ENCODE measurements at regions not wholly inside any gene's neighbourhood (a gene's known extent, or its start where the extent isn't known, plus 50 kb on each side); places are given as distances from the start of the nearest gene placed in this dataset.

GRCh38 chr1:80847904-80848303 lies 952.8 kb upstream of the ADGRL2 start:
- intact Hi-C loops (cut with DNase I): no loop called here
- DNase-seq (ENCODE audit: low spot score): no peak

DNA sequence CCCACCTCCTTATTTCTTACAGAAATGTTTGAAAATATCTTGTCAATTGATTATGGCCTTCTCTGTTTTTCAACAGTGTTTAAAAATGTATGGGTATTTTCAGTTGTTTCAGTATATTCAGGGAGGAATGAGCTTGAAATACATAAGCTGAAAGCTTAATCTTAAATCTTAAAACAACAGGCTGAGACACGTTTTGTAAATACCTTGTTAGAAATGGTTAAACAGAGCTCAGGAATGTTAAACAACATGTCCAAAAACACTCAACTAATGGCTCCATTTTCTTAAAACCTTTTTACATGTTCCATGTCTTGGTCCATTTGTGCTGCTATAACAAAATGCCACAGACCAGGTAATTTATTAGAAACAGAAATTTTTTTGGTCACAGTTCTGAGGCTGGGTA lies 953.8 kb upstream of the ADGRL2 start:
- intact Hi-C loops (cut with DNase I): no loop called here

GRCh38 chr1:80842796-80843195 lies 957.9 kb upstream of the ADGRL2 start:
- DNase-seq (ENCODE audit: low spot score): no peak
- intact Hi-C loops (cut with DNase I): no loop called here

More for the DNA sequence above, 953.8 kb upstream of the ADGRL2 start:
- DNase-seq (ENCODE audit: low spot score): no peak

DNA sequence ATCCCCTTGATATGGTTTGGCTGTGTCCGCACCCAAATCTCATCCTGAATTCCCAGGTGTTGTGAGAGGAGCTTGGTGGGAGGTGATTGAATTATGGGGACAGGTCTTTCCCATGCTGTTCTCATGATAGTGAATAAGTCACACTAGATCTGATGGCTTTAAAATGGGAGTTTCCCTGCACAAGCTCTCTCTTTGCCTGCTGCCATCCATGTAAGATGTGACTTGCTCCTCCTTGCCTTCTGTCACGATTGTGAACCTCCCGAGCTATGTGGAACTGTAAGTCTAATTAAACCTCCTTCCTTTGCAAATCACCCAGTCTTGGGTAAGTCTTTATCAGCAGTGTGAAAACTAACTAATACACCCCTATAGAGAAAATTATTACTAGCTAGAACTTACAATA lies 959.5 kb upstream of the ADGRL2 start:
- intact Hi-C loops (cut with DNase I): no loop called here
- no peak for DNase-seq (ENCODE audit: low spot score)

GRCh38 chr1:80837066-80837465 lies 963.7 kb upstream of the ADGRL2 start:
- no peak for DNase-seq (ENCODE audit: low spot score)

DNA sequence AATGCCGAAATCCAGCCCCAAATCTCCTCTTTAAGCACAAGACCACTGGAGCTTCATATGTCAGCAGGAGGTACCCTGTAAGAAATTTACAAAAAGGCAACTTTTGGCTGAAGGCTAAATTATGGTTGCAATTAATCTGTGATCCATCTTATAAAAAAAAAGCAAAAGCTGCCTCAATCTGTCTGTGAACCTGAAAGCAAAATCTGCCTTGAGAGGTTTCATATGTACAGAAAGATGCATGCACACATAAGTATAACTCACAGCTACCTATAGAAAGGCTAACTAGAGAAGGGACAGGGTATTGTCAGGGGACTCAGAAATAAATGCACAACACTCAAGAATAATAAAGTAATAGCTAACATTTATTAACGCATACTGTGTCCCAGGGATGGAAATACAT lies 964.2 kb upstream of the ADGRL2 start:
- intact Hi-C loops (cut with DNase I): no loop called here
- DNase-seq (ENCODE audit: low spot score): no peak

More at GRCh38 chr1:80837066-80837465, 963.7 kb upstream of the ADGRL2 start:
- intact Hi-C loops (cut with DNase I): no loop called here

DNA sequence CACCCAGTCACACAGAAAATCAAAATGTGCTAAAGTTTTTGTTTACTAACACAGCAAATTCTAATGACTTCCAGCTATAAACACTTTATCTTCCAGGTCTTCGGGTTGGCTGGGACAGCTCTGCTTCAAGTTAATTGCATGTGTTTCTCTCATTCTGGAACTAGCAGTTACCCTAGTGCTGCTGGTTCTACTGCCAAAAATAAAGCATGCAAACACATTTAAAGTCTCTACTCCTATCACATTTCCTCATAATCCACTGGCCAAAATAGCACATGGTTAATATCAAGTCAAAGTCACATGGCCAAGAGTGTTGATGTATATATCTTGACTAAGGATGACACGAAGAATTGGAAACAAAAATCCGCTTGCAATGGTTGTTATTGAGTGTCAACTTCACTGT lies 973.1 kb upstream of the ADGRL2 start:
- intact Hi-C loops (cut with DNase I): no loop called here
- no peak for DNase-seq (ENCODE audit: low spot score)

GRCh38 chr1:80825067-80825466 lies 975.7 kb upstream of the ADGRL2 start:
- intact Hi-C loops (cut with DNase I): no loop called here
- DNase-seq (ENCODE audit: low spot score): no peak

GRCh38 chr1:80818211-80818610 lies 982.5 kb upstream of the ADGRL2 start:
- intact Hi-C loops (cut with DNase I): no loop called here
- no peak for DNase-seq (ENCODE audit: low spot score)

DNA sequence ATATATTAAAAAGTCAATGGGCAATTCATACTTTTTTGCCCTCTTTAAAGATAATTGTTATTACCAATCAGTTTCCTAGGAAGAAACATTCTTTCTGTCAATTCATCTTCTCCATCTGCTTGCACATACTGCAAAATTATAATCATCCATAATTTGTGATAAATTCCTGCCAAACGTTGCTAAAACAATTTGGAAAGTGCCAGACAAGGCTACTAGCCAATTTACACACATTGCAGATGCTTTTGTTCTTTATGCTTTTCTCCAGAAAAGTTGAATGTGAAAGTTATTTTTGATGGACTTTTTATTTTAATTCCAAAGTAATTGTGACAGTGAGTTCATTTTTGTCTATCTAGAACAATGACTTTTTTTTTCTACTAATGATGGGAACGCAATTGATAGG lies 992.8 kb upstream of the ADGRL2 start:
- intact Hi-C loops (cut with DNase I): no loop called here
- no peak for DNase-seq (ENCODE audit: low spot score)

- intact Hi-C loops (cut with DNase I): no loop called here
These were observed 994.3 kb upstream of the ADGRL2 start for GRCh38 chr1:80806431-80806830.

DNA sequence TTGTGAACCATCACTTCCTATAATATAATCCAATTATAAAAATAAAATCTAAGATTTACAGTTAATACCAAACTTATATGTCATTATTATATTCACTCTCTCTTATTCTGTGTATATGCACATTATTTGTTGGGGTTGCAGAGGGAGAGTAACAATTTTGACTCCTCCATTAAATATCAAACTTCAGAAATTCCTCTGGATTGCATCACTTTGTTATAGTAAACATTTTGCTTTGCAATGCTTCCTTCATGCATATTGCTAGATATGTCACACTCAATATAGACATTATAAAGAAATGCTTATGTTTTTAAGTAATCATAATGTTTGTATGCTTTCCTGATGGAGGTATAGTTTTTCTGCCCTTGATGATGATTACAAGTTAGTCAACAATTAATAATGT lies 999.0 kb upstream of the ADGRL2 start:
- no peak for DNase-seq (ENCODE audit: low spot score)
- intact Hi-C loops (cut with DNase I): no loop called here

More at GRCh38 chr1:80806431-80806830, 994.3 kb upstream of the ADGRL2 start:
- no peak for DNase-seq (ENCODE audit: low spot score)

DNA sequence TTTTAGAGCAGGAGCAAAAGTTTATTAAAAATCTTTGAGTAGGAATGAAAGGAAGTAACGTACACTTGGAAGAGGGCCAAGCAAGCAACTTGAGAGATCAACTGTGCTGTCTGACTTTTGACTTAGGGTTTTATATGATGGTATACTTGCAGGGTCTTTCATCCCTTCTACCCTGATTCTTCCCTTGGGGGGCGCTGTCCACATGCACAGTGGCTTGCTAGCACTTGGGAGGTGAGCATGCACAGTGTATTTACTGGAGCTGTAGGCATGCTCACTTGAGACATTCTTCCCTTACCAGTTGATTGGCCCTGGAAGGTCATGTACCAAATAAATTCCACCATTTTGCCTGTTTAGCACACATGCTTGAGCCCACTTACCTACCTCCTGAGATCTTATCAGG lies 1001.3 kb upstream of the ADGRL2 start:
- DNase-seq (ENCODE audit: low spot score): no peak
- intact Hi-C loops (cut with DNase I): no loop called here

- DNase-seq (ENCODE audit: low spot score): no peak
- intact Hi-C loops (cut with DNase I): no loop called here
These were observed 1021.5 kb upstream of the ADGRL2 start for GRCh38 chr1:80779275-80779674.

- intact Hi-C loops (cut with DNase I): no loop called here
- no peak for DNase-seq (ENCODE audit: low spot score)
These were observed 1022.5 kb upstream of the ADGRL2 start for GRCh38 chr1:80778094-80778840.

DNA sequence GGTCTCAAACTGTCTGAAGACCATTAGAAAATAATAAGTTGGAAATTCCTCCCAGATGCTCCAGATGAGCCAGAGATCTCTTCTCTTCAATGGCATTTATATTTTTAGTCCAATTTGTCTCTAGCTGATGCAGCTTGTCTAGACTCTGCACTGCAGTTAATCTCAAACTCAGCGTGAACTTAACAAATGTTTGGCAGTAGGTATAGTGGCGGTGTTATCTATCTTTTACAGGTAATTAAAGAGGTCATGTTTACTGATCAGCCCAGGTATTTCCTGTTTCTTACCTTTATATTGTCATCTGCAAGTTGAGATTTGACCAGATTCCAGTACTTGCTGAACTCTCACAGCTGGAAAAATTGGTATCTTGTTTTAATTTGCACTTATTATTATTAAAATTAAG lies 1024.5 kb upstream of the ADGRL2 start:
- intact Hi-C loops (cut with DNase I): no loop called here
- DNase-seq (ENCODE audit: low spot score): no peak

DNA sequence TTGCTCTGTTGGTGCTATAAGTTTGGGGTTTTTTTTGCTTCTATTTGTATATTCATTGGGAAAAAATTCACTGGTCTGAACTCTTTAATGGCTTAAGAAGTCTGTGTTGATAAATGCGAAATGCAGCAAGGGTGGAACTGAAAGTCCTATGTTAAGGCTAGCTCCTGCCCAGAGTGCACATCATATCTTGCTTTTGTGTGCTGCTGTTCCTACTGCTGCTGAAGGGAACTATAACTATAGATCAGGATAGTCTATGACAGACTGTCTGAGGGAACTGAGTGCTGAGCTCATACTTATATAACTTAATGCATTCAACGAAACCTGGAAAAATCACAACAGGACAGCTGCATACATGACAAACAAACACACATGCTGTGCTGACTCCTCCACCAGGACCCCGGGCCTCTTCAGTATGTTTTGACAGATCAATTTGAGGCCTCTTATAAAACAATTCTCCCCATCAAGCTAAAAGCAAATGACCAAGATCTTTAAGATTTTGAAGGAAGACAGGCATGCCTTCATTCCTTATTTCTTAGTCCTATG lies 1031.5 kb upstream of the ADGRL2 start:
- intact Hi-C loops (cut with DNase I): no loop called here
- DNase-seq (ENCODE audit: low spot score): no peak

DNA sequence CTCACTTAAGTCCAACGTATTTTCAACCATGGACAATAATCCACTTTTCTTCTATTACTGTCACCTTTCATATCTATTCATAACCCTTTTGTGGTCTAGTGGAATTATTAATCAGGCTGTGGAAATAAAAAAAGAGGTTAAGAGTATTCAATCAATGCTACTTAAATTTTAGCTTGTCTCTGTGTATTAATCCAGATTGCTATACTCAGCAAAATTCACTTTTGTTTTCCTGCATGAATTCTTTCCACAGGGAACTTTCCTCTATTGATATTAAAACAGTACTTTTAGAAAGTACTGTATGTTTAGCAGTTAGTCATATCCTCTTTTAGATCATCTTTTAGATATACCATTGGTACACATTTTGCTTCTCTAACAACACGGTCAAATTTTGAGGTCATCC lies 1033.0 kb upstream of the ADGRL2 start:
- DNase-seq (ENCODE audit: low spot score): no peak
- intact Hi-C loops (cut with DNase I): no loop called here

GRCh38 chr1:80759354-80759753 lies 1041.4 kb upstream of the ADGRL2 start:
- intact Hi-C loops (cut with DNase I): no loop called here
- no peak for DNase-seq (ENCODE audit: low spot score)

- intact Hi-C loops (cut with DNase I): no loop called here
- no peak for DNase-seq (ENCODE audit: low spot score)
These were observed 1044.8 kb upstream of the ADGRL2 start for GRCh38 chr1:80755944-80756343.

- no peak for DNase-seq (ENCODE audit: low spot score)
- intact Hi-C loops (cut with DNase I): no loop called here
These were observed 1049.5 kb upstream of the ADGRL2 start for GRCh38 chr1:80751204-80751603.
